Activated CD4-positive, alpha-beta T cell treated with anti-CD3 and anti-CD28 coated beads, Interleukin-2, amount 10 ng/mL, durations not matched to agents 24 days and 14 days (primary cell): ENCODE measurements at regions not wholly inside any gene's neighbourhood (a gene's known extent, or its start where the extent isn't known, plus 50 kb on each side); places are given as distances from the start of the nearest gene placed in this dataset.

ENCODE experiments used
- DNase-seq: peaks from one replicate; pipeline ENCODE4 v3.0.0; 2022
- H3K27ac Mint-ChIP-seq: one replicate; pipeline ENCODE4 v1.8.0; 2022; ENCODE audit warnings: mild to moderate bottlenecking, mixed read lengths
- H3K27me3 Mint-ChIP-seq: one replicate; pipeline ENCODE4 v1.8.0; 2022; ENCODE audit warnings: mixed read lengths
- H3K36me3 Mint-ChIP-seq: one replicate; pipeline ENCODE4 v1.8.0; 2022; ENCODE audit warnings: low read depth, mild to moderate bottlenecking, mixed read lengths
- H3K4me1 Mint-ChIP-seq: one replicate; pipeline ENCODE4 v1.8.0; 2021; ENCODE audit warnings: mixed read lengths
- H3K4me3 Mint-ChIP-seq: one replicate; pipeline ENCODE4 v1.8.0; 2022; ENCODE audit warnings: mild to moderate bottlenecking, moderate library complexity, mixed read lengths
- H3K9me3 Mint-ChIP-seq: one replicate; pipeline ENCODE4 v1.8.0; 2021; ENCODE audit warnings: mixed read lengths
- intact Hi-C: fragments of 100-400 bp; cut with micrococcal nuclease; formaldehyde crosslinking; loops from one replicate; pipeline ENCODE4 v1.15.1; 2023

- Mint-ChIP-seq H3K27me3 (no peaks in the 10 kb centered on the region), H3K36me3 (no peaks in the 10 kb centered on the region), H3K27ac (no peak overlapping the region), H3K9me3 (peaks cover 10% of the 10 kb centered on the region), H3K4me3 (no peak overlapping the region), H3K4me1 (no peaks in the 10 kb centered on the region)
- no peak for DNase-seq
- intact Hi-C loops: no loop called here
Observed at GRCh38 chr10:36254199-36254598, 612.1 kb upstream of the FZD8 start.

- intact Hi-C loops: no loop called here
- Mint-ChIP-seq H3K4me3 (no peak overlapping the region), H3K27me3 (no peaks in the 10 kb centered on the region), H3K36me3 (no peaks in the 10 kb centered on the region), H3K9me3 (peaks cover 10% of the 10 kb centered on the region), H3K4me1 (no peaks in the 10 kb centered on the region), H3K27ac (no peak overlapping the region)
- no peak for DNase-seq
Observed at GRCh38 chr10:36253731-36254130, 611.6 kb upstream of the FZD8 start.

GRCh38 chr10:36251068-36251467 is 609.0 kb upstream of the FZD8 start:
- no peaks in the 10 kb centered on the region for H3K27me3 Mint-ChIP-seq
- H3K4me3 Mint-ChIP-seq: no peak overlapping the region
- H3K4me1 Mint-ChIP-seq: no peaks in the 10 kb centered on the region
- DNase-seq: no peak
- H3K9me3 Mint-ChIP-seq: peaks cover 10% of the 10 kb centered on the region
- H3K27ac Mint-ChIP-seq: no peak overlapping the region
- intact Hi-C loops: no loop called here
- no peaks in the 10 kb centered on the region for H3K36me3 Mint-ChIP-seq

GRCh38 chr10:36248304-36248981 is 606.3 kb upstream of the FZD8 start:
- no peak overlapping the region for H3K4me3 Mint-ChIP-seq
- intact Hi-C loops: no loop called here
- no peak overlapping the region for H3K27ac Mint-ChIP-seq
- no peak for DNase-seq
- peaks cover 10% of the 10 kb centered on the region for H3K9me3 Mint-ChIP-seq
- no peaks in the 10 kb centered on the region for H3K36me3 Mint-ChIP-seq
- no peaks in the 10 kb centered on the region for H3K27me3 Mint-ChIP-seq
- no peaks in the 10 kb centered on the region for H3K4me1 Mint-ChIP-seq

GRCh38 chr10:36247478-36247877 is 605.4 kb upstream of the FZD8 start:
- Mint-ChIP-seq H3K4me1 (no peaks in the 10 kb centered on the region), H3K27ac (no peak overlapping the region), H3K9me3 (peaks cover under 1% of the 10 kb centered on the region), H3K36me3 (no peaks in the 10 kb centered on the region), H3K27me3 (no peaks in the 10 kb centered on the region), H3K4me3 (no peak overlapping the region)
- intact Hi-C loops: no loop called here
- DNase-seq: no peak

GRCh38 chr10:36236931-36237330 is 594.8 kb upstream of the FZD8 start:
- intact Hi-C loops: no loop called here
- H3K4me3 Mint-ChIP-seq: no peak overlapping the region
- H3K4me1 Mint-ChIP-seq: no peaks in the 10 kb centered on the region
- no peaks in the 10 kb centered on the region for H3K27me3 Mint-ChIP-seq
- DNase-seq: no peak
- H3K9me3 Mint-ChIP-seq: no peaks in the 10 kb centered on the region
- H3K36me3 Mint-ChIP-seq: no peaks in the 10 kb centered on the region
- H3K27ac Mint-ChIP-seq: no peak overlapping the region

- no peak for DNase-seq
- no peak overlapping the region for H3K27ac Mint-ChIP-seq
- H3K4me1 Mint-ChIP-seq: no peaks in the 10 kb centered on the region
- peaks cover 4% of the 10 kb centered on the region for H3K9me3 Mint-ChIP-seq
- H3K27me3 Mint-ChIP-seq: no peaks in the 10 kb centered on the region
- intact Hi-C loops: no loop called here
- H3K36me3 Mint-ChIP-seq: no peaks in the 10 kb centered on the region
- no peak overlapping the region for H3K4me3 Mint-ChIP-seq
Observed at GRCh38 chr10:36236341-36236740, 594.2 kb upstream of the FZD8 start.

- Mint-ChIP-seq H3K27ac (no peak overlapping the region), H3K4me3 (no peak overlapping the region), H3K9me3 (peaks cover 4% of the 10 kb centered on the region), H3K36me3 (no peaks in the 10 kb centered on the region), H3K27me3 (no peaks in the 10 kb centered on the region), H3K4me1 (no peaks in the 10 kb centered on the region)
- no peak for DNase-seq
- intact Hi-C loops: no loop called here
Observed at GRCh38 chr10:36232935-36233334, 590.8 kb upstream of the FZD8 start.

- Mint-ChIP-seq H3K27me3 (no peaks in the 10 kb centered on the region), H3K27ac (no peak overlapping the region), H3K36me3 (no peaks in the 10 kb centered on the region), H3K4me1 (no peaks in the 10 kb centered on the region), H3K9me3 (no peaks in the 10 kb centered on the region), H3K4me3 (no peak overlapping the region)
- intact Hi-C loops: no loop called here
- no peak for DNase-seq
Observed at GRCh38 chr10:36224431-36224985, 582.4 kb upstream of the FZD8 start.

- DNase-seq: no peak
- H3K36me3 Mint-ChIP-seq: no peaks in the 10 kb centered on the region
- H3K27me3 Mint-ChIP-seq: no peaks in the 10 kb centered on the region
- no peak overlapping the region for H3K27ac Mint-ChIP-seq
- H3K4me1 Mint-ChIP-seq: no peaks in the 10 kb centered on the region
- H3K9me3 Mint-ChIP-seq: no peaks in the 10 kb centered on the region
- intact Hi-C loops: no loop called here
- H3K4me3 Mint-ChIP-seq: no peak overlapping the region
Observed at GRCh38 chr10:36221101-36221500, 579.0 kb upstream of the FZD8 start.

GRCh38 chr10:36220151-36220550 is 578.1 kb upstream of the FZD8 start:
- intact Hi-C loops: no loop called here
- no peaks in the 10 kb centered on the region for H3K27me3 Mint-ChIP-seq
- no peak for DNase-seq
- H3K4me3 Mint-ChIP-seq: no peak overlapping the region
- no peaks in the 10 kb centered on the region for H3K4me1 Mint-ChIP-seq
- H3K9me3 Mint-ChIP-seq: no peaks in the 10 kb centered on the region
- no peaks in the 10 kb centered on the region for H3K36me3 Mint-ChIP-seq
- no peak overlapping the region for H3K27ac Mint-ChIP-seq

- intact Hi-C loops: no loop called here
- H3K36me3 Mint-ChIP-seq: no peaks in the 10 kb centered on the region
- H3K27ac Mint-ChIP-seq: no peak overlapping the region
- H3K9me3 Mint-ChIP-seq: no peaks in the 10 kb centered on the region
- no peaks in the 10 kb centered on the region for H3K27me3 Mint-ChIP-seq
- no peak for DNase-seq
- H3K4me1 Mint-ChIP-seq: no peaks in the 10 kb centered on the region
- H3K4me3 Mint-ChIP-seq: no peak overlapping the region
Observed at GRCh38 chr10:36211856-36212255, 569.8 kb upstream of the FZD8 start.

GRCh38 chr10:36209480-36209879 is 567.4 kb upstream of the FZD8 start:
- no peak overlapping the region for H3K27ac Mint-ChIP-seq
- intact Hi-C loops: no loop called here
- H3K4me1 Mint-ChIP-seq: no peaks in the 10 kb centered on the region
- H3K36me3 Mint-ChIP-seq: no peaks in the 10 kb centered on the region
- no peak for DNase-seq
- no peaks in the 10 kb centered on the region for H3K27me3 Mint-ChIP-seq
- H3K4me3 Mint-ChIP-seq: no peak overlapping the region
- H3K9me3 Mint-ChIP-seq: peaks cover 5% of the 10 kb centered on the region

- Mint-ChIP-seq H3K27ac (no peak overlapping the region), H3K4me3 (no peak overlapping the region), H3K27me3 (no peaks in the 10 kb centered on the region), H3K4me1 (no peaks in the 10 kb centered on the region), H3K9me3 (peaks cover 5% of the 10 kb centered on the region), H3K36me3 (no peaks in the 10 kb centered on the region)
- DNase-seq: no peak
- intact Hi-C loops: no loop called here
Observed at GRCh38 chr10:36202881-36203280, 560.8 kb upstream of the FZD8 start.

- intact Hi-C loops: no loop called here
- Mint-ChIP-seq H3K36me3 (no peaks in the 10 kb centered on the region), H3K27me3 (no peaks in the 10 kb centered on the region), H3K27ac (no peak overlapping the region), H3K4me3 (no peak overlapping the region), H3K4me1 (no peaks in the 10 kb centered on the region), H3K9me3 (peaks cover 4% of the 10 kb centered on the region)
- DNase-seq: no peak
Observed at GRCh38 chr10:36200577-36200976, 558.5 kb upstream of the FZD8 start.
